Stimulated activated CD8-positive, alpha-beta memory T cell treated with anti-CD3 and anti-CD28 coated beads, Interleukin-12 subunit alpha, Interleukin-12 subunit beta, amount 100 ng/mL, for 1 hour (primary cell): ENCODE measurements at regions not wholly inside any gene's neighbourhood (a gene's known extent, or its start where the extent isn't known, plus 50 kb on each side); places are given as distances from the start of the nearest gene placed in this dataset.

ENCODE experiments used
- DNase-seq: peaks from one replicate; pipeline ENCODE4 v3.0.0-alpha.2; 2020; ENCODE audit warnings: low read depth

DNA sequence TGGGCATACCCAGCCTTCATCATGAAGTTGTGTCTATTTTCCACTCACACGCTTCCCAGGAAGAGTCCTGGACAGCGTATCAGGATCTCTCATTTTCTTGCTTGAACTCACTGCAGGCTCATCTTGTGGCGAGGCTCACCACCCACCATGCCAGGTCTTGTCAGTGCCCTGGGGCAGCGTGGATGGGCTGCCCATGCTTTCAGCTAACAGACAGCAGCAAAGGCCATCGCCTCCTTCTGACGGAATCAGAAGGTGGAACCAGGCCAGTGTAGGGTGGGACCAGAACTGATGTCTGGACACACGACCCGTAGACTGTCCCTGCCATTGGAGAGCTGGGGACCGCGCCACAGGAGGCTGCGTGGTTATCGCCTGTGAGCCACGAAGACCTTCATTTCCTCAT lies 169.4 kb downstream of the FOXL1 start:
- no peak for DNase-seq

DNA sequence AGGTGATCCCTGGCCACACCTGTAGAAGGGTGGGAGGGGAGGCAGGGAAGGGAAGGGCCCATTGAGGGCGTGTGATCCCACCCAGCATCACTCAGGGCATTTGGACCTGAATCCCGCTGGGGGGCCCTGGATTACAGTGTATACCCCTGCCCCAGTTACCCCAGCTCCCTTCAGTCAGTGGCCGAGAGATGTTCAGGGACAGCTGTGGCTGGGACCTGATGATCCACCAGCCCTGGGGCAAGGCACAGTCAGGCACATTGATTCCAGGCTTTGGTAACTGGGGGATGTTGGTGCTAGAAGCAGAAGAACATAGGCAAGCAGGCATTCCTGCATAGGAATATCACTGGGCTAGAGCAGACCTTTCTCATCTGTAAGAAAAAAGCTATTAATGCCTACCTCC lies 170.3 kb downstream of the FOXL1 start:
- no peak for DNase-seq

DNA sequence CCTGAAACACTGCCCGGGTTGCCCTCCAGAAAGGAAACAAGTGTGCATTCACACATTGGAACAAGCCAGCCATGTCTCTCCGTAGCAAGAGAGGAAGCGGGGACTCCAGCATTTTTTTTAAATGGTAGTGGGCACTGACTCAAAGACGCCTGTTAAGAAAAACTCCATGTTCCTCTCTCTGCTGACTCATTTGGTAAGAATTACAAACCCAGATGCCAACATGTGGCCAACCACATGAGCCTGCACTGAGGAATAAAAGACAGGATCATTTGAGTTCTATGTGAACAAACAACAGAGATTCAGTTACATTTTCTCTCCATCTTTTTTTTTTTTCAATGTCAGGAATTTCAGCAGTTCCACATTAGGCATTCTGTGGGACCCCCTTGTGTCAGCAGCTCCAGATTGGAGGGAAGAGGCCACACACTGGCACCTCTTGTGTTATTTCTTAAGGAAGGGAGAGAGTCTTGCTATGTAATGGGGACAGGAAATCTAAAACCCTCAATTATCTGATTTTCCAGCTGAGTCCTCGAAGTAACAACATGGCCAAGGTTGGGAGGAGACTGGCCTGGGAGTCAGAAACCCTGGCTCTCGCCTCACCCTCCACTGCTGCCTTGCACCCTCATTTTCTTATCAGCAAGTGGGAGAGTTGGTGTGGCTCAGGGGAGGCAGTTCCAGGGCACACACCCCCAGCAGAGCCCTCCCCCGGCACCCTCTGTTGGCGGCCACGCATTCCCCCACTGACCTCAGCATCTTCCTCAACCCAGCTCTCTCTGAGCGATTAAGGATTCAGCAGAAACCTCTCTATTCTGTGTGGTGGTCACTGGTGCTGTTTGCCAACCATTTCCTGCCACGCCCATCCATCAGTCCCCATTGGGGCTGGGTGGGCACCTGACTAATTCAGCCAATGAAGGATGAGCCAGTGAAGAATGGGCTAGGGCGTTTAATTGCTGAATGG lies 173.0 kb downstream of the FOXL1 start:
- no peak for DNase-seq

DNA sequence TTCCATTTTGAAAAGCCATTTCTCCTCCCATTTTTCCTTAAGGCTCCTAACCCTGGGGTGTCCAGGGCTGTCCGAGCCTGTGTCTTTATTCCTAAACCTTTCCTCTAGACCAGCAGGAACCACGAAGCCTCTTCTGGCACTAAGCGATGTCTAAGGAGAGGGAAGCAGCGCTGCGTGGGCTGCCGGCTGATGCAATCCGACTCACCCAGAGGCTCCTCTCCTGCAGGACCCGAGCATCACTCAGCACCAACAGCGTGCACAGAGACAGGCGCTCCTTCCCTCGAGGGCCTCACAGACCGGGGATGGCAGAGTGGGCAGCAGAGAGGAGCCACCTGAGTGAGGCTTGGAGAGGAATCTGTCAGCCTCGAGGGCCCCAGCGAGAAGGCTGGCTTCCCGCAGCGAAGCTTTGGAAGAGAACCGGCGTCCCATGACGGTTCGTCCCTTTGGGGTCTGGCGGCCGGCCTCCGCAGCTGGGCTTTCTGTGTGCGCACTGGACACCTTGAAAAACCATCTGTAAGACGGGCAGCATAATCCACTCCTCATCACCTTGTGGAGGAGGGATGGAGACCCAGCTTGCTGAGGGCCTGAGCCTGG lies 174.3 kb downstream of the FOXL1 start:
- DNase-seq = no peak

DNA sequence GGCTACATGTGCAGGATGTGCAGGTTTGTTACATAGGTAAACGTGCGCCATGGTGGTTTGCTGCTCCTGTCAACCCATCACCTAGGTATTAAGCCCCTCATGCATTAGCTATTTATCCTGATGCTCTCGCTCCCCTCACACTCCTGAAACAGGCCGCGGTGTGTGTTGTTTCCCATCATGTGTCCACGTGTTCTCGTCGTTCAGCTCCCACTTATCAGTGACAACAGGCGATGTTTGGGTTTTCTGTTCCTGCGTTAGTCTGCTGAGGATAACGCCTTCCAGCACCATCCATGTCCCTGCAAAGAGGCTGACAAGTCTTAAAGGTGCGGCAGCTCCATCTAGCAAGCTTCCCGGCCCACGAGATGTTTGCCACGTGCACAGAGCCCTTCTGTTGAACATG lies 175.1 kb downstream of the FOXL1 start:
- no peak for DNase-seq

DNA sequence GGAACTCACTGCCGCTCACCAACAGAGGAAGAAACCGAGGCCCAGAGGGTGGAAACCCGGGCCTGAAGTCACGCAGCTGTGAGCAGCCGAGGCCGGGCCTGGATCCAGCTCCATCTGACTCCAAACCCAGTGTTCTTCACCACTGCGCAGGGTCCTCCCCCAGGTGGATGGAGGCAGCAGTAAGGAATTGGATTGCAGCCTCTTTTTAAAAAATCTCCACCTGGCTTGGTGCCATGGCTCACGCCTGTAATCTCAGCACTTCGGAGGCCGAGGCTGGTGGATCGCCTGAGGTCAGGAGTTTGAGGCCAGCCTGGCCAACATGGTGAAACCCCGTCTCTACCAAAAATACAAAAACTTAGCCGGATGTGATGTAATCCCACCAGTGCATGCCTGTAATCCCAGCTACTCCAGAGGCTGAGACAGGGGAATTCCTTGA lies 177.2 kb downstream of the FOXL1 start:
- DNase-seq = no peak

DNA sequence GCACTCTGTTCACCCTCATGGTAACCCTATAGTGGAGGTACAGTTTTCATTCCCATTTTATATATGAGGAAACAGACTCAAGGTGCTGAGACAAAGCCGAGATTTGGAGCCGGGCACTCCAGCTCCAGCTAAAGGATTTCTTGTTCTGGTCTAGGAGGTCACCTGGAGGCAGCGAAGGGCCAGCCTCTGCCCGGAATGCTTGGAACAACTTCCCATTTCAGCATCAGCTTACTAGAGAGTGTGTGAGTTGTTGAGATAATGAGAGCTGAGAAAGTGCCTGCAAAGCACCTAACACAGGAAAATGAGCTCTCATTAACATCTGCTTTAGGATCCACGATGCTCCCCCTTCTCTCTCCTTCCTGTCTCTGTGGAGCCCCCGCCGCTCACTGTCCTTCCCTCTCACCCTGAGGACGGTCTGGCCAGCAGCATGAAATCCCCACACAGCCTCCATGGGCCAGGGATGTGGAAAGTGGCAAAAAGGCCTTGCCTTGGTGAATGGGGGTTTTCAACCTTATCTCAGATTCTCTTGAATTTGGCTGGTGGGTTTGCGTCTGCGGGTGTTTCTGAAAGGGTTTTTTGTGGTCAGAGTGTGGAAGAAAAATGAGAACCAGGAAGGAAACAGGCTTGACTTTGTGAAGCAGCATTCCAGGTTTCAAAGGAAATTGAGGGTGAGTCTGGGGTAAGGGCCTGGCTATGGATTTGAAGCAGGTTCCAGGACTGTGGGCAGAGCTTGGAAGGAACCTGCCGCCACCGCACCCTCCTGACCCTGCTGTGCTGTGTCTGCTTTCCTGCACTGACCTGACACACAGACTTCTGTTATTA lies 178.7 kb downstream of the FOXL1 start:
- DNase-seq = no peak

DNA sequence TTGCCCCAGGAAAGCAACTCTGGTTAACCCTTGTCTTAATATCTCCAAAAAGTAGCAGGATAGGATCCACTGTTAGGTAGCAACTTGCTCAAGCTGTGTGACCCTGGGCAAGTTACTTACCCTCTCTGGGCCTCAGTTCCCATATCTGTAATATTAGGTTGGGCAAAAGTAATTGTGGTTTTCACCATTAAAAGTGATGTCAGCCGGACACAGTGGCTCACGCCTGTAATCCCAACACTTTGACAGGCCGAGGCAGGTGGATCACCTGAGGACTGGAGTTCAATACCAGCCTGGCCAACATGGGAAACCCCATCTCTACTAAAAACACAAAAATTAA lies 179.3 kb downstream of the FOXL1 start:
- no peak for DNase-seq

DNA sequence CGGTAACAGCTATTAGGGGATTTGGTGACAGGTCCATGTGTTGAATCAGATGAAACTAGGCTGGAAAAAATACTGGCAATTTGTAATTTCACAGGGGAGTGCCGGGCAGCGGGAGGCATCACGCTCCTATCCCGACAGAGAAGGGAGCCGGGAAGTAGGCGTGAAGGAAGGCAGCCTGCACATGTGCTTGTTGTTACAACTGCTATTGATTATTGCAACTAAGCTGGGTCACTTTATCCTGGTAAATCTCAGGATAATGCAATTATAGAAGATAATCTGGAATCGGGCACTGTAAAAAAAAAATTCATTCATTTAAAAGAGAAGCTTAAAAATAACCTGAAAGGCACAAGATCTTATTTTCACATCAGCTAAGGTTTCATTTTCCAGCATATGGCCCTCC lies 180.6 kb downstream of the FOXL1 start:
- no peak for DNase-seq

DNA sequence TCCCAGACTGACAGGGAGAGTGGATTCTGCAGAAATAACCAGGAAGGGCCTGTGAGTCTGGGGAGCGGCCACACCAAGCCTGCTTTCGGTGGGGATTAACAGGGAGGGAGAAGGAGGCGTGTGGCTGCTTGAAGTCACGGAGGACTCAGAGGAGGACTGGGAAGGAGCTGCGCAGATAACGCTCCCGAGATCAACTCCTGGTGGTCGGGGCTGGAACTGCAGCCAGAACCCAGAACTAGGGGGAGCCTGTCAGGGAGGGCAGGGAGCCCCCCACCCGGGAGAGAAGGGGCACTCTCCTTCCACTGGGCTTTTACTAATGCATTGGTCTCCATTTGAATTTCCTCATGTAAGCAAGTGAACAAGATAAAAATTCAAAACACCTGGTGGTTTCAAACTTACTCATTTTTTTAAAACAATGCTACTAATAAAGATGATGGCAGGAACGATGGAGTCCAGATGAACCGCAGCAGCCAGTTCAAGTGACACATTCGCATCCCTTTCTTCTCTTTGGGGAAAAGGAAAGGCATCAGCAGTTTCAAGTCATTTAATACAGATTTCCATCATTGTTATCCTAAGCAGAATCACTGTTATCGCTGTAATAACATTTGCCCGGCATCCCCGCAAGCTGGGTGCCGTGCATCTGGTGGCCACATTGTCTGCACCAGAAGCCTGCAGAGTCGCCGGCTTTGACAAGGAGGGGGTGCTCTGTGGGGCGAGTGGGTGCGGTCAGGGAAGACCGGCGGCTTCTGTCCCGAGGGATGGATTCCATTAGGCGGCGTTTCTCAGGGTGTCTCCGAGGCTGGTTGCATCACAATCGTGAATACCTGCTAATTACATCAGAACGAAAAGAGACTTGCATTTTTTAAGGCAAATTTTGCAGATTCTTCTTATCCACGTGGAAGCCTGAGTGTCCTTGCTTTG lies 183.0 kb downstream of the FOXL1 start:
- DNase-seq = peak; percentile 14

DNA sequence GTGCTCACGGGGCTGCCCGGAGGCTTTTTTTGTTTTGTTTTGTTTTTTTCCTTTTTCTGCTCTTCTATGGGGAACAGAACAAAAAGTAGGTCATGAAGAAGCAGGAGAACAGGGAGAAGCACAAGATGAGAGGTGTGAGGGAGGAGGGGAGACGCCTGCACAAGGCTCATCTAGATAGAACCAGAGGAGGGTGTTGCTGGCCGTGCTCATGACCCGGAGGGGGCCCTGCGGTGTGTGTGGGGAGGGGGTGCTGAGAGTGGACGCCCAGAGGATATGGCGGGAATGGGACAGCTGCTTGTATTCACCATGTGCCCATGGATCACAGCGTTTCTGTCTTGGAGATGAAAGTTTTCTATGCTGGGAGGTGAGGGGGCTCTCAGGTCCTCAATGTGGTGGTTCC lies 183.7 kb downstream of the FOXL1 start:
- DNase-seq = no peak

DNA sequence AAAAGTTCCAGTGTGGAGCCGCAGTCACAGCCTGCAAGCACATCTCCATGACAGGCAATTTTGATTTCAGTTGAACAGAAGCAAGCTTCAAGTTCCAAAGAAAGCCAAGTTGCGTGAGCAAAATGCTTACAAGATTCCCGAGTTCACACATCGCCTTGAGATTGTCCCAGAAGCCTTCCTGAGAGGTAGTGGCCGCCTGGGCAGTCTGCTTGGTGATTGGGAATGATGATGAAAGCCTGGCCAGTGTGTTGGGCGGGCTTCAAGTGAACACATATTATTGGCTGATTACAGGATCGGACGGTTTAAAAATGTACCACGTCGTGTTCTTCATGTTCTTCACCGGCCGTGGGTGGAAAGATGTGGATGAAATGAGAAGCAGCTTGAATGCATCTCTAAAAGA lies 185.5 kb downstream of the FOXL1 start:
- DNase-seq = no peak

DNA sequence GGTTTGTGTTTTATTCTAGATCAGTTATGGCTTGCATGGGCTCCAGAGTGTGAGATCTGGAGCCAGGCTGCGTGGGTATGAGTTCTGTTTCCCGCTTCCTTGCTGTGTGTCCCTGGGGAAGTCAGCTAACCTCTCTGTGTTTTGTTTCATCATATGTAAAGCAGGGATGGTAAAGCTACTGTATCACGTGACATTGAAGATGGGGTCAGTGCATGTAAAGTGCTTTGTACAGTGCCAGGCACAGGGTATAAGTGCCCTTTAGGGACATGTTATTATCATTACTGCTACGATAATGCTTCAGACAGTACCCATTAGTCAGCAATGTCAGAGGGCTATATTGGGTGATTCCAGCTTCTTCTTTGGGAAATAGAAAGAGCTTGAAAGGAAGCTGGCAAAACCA lies 186.2 kb downstream of the FOXL1 start:
- no peak for DNase-seq

DNA sequence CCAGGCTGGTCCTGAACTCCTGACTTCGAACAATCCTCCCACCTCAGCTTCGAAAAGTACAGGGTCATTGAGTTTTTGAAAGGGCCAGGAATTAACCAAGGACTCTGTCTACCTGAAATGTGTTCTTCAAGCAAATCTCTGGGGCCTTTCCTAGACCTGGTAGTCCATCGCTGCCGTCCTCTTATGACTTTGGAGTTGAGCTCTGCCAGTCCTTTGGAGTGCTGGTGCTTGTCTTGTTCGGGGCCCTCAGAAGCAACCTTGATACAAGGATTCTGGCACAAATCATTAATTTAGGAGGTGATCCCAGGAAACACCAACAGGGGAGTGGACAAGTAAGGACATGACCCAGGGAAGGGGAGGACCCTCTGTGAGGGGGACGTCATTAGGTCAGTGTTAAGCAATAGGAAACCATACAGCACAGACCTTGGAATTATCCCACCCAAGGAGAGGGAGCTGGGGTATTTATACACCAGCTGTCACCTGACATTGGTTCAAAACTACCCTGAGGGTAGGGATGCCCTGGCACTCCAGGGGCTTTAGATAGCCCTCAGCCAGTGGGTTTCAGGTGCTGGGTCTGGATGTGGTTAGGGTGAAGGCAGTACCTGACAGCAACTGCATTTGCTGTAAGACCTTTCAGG lies 187.2 kb downstream of the FOXL1 start:
- DNase-seq = no peak

DNA sequence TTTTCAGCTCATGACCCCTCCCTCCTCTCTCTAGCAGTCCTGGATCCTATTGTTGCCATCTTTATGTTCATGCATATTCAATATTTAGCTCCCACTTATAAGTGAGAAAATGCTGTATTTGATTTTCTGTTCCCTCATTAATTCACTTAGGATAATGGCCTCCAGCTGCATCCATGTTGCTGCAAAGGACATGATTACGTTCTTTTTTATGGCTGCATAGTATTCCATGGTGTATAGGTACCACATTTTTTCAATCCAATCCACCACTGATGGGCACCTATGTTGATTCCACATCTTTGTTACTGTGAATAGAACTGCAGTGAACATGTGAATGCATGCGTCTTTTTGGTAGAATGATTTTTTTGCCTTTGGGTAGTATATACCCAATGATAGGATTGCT lies 188.4 kb downstream of the FOXL1 start:
- DNase-seq = no peak

DNA sequence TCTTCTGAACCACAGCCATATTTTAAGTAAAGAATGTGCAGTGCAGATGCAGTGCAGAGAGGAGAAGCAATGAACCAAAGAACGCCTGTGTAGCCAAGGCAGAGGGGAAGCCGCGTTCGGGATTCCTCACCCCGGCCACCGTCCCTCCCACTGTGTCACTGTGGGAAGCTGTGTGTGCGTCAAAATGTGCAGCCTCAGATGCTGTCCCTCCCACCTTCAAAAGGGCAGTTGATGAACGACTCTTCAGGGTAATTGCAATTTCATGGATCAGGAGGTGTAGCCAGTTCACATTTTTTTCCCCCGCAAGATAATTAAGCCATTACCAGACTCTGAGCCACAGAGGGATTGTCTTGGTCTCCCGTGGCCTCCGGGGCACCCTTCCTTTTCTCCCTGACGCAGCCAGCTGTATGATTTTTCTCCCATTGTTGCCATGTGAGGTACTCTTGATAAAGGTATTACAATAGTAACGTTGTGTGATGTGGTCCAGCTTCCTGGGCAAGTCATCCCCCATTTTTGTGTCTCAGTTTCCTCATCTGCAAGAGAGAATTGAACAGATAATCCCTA lies 190.0 kb downstream of the FOXL1 start:
- DNase-seq = no peak

DNA sequence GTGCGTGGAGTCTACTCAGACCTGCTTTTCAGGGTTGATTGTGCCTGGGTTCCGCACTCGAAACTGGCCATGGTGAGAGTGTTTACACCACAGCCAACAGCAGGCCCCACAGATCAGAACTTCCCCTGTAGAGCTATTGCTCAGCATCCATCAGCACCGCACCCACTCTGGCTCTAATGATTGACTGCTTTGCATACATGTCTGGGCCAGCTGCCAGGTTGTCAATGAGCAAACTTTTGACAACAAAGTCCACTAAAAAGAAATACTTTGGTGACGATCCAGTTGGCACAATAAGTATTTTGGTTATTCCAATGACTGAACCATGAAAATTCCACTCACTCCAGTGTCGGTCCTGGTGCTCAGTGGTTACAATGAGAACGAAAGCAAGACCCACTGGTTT lies 190.7 kb downstream of the FOXL1 start:
- DNase-seq = no peak

DNA sequence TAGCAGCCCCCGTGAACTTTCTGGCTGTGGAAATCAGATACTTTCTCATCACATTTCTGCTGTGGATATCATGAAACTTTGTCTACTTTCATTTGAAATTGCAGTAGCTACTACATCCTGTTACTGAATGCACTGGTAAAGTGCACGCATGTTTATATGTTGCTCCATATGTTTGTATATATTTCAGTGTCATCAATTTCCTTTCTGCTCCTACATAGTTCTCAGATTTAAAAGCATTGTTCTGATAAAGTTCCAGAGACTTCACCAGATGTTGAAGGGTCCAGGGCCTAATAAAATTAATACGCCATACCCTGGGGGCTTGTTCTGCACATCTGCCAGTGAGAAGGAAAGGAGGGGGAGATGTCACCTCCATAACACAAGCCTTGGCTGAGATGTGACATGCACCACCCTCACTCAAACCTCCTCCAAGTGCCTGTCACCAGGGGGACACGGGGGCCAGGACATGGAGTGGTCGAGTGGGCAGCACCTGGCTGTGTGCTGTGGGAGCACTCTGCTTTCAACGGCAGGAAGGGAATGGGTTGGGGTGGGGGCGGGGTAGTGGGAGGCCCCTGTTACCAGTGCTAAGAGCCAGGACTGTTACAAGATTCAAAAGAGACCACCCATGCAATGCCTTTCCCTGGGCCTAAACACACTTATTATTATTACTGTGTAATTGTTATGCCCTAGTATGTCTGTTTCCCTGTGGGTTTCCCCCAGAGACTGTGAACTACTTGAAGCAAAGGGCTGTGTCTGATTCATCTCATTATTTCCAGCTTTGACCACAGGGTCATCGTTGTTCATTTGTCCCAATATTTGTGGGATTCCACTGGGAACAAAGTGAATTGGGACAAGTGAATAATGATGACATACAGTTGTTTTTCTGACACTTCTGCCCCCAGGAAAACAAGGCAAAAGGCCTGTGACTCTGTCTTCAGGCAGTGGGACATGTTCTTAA lies 193.4 kb downstream of the FOXL1 start:
- DNase-seq = no peak

DNA sequence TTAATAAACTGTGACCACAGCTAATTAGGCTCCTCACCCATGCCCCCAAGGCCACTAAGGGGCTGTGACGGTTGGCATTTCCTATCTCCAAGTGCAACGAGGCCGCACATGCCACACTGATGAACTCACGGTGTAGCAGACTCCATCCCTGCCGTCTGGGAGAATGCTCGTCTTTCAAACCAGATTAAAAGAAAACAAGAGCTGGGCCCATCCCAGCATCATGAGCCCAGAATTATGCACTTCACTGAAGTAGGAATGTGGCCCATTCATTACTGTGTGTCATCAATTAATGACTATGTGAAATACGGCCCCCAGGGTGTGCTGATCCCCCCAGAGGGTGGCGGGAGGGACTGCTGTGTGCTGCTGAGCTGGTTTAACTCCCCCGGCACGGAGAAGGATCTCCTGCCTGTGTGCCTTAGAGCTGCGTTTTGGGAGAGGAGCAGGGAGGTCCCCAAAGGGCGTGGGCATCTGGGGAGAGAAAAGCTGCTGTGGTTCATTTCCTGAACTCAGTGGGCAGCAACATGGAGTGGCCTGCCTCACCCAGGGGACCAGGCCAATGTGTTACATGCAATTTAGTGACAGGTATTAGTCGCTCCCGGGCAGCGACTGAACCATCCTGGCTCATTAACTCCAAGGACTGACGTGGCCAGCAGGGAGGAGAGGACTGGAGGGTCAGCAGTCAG lies 194.5 kb downstream of the FOXL1 start:
- DNase-seq = no peak
